HCT116 (cell line): ENCODE measurements at regions not wholly inside any gene's neighbourhood (a gene's known extent, or its start where the extent isn't known, plus 50 kb on each side); places are given as distances from the start of the nearest gene placed in this dataset.

Experiments used
- CEBPB ChIP-seq: IDR thresholded peaks from 2 replicates; pipeline ENCODE4 v1.6.1; 2012; ENCODE audit warnings: low read depth
- CTCF ChIP-seq, 3 experiments: fragments of 200-600 bp in 1 of 3; sonication (generic) in 1 of 3; IDR thresholded peaks in 2 of 3; conservative IDR thresholded peaks in 1 of 3; 2 replicates each; pipeline ENCODE4 v1.5.1; 2012 to 2017; ENCODE audit warnings: low read depth in 2 of 3, low read length in 2 of 3, antibody characterized with exemption in 1 of 3, borderline replicate concordance in 1 of 3, control low read depth in 1 of 3, mild to moderate bottlenecking in 1 of 3, mixed read lengths in 1 of 3, mixed run types in 1 of 3, moderate library complexity in 1 of 3; ENCODE audit not compliant: insufficient read depth in 1 of 3
- EGR1 ChIP-seq: IDR thresholded peaks from 2 replicates; pipeline ENCODE4 v1.6.1; 2012; ENCODE audit warnings: low read depth
- EZH2 ChIP-seq: fragments of 200-600 bp; sonication (generic); IDR thresholded peaks from 2 replicates; pipeline ENCODE4 v1.6.1; 2017; ENCODE audit warnings: antibody characterized with exemption, mixed run types
- EZH2phosphoT487 ChIP-seq: fragments of 200-600 bp; IDR thresholded peaks from 2 replicates; pipeline ENCODE4 v1.6.1; 2018; ENCODE audit warnings: antibody characterized with exemption, borderline replicate concordance
- POLR2A ChIP-seq: IDR thresholded peaks from 2 replicates; pipeline ENCODE4 v1.7.0; 2011; ENCODE audit warnings: borderline replicate concordance; ENCODE audit not compliant: insufficient read depth, insufficient read length; ENCODE audit errors: extremely low read depth
- POLR2AphosphoS5 ChIP-seq: IDR thresholded peaks from 2 replicates; pipeline ENCODE4 v1.6.1; 2011; ENCODE audit warnings: mild to moderate bottlenecking, low read depth, low read length, moderate library complexity
- REST ChIP-seq: IDR thresholded peaks from 2 replicates; pipeline ENCODE4 v1.6.1; 2012; ENCODE audit warnings: low read depth
- SP1 ChIP-seq: IDR thresholded peaks from 2 replicates; pipeline ENCODE4 v1.6.1; 2012; ENCODE audit warnings: low read depth
- SRF ChIP-seq: IDR thresholded peaks from 2 replicates; pipeline ENCODE4 v1.6.1; 2012; ENCODE audit warnings: low read depth
- YY1 ChIP-seq: IDR thresholded peaks from 2 replicates; pipeline ENCODE4 v1.6.1; 2011; ENCODE audit warnings: low read length, low read depth, moderate library complexity, mild to moderate bottlenecking; ENCODE audit not compliant: insufficient replicate concordance; ENCODE audit errors: extremely low read depth
- TF ChIP-seq, protein P1 (sequence below): IDR thresholded peaks from 2 replicates; pipeline ENCODE4 v1.6.1; 2011; ENCODE audit warnings: mild to moderate bottlenecking, low read length, moderate library complexity; ENCODE audit not compliant: insufficient replicate concordance; ENCODE audit errors: extremely low read depth
- TF ChIP-seq, protein P2 (sequence below): IDR thresholded peaks from 2 replicates; pipeline ENCODE4 v1.6.1; 2012

DNA sequence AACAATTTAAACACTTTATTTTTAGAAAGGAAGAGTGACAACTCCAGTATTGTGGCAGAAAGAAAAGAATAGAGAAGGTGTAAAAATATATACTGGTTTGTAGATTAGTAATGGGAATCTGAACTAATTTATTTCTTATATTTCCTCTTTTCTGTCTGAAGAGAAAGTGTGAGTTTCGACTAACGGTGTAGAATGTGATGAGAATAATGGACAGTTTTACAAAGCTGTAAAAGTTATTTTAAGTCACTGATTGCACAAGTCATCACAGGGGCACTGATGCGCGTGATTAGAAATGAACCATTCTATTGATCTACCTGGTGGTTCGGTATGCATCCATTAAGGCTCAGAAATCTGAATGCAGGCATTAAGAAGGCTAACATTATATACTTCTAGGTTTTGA, 158.5 kb upstream of the ATXN7L3B start:
- TF ChIP-seq CTCF (IDR thresholded peaks at IDR 0.05 in 2 of 3, conservative IDR thresholded peaks at IDR 0.05 in 1 of 3; ENCODE audit: borderline replicate concordance in 1 of 3, insufficient read depth in 1 of 3, low read depth in 2 of 3, low read length in 2 of 3) (no peak), POLR2A (no peak), POLR2AphosphoS5 (no peak), EZH2phosphoT487 (no peak), REST (no peak), EGR1 (no peak), SP1 (no peak), CEBPB (no peak), YY1 (no peak), EZH2 (no peak), SRF (no peak)
- TF ChIP-seq, protein P1, sequence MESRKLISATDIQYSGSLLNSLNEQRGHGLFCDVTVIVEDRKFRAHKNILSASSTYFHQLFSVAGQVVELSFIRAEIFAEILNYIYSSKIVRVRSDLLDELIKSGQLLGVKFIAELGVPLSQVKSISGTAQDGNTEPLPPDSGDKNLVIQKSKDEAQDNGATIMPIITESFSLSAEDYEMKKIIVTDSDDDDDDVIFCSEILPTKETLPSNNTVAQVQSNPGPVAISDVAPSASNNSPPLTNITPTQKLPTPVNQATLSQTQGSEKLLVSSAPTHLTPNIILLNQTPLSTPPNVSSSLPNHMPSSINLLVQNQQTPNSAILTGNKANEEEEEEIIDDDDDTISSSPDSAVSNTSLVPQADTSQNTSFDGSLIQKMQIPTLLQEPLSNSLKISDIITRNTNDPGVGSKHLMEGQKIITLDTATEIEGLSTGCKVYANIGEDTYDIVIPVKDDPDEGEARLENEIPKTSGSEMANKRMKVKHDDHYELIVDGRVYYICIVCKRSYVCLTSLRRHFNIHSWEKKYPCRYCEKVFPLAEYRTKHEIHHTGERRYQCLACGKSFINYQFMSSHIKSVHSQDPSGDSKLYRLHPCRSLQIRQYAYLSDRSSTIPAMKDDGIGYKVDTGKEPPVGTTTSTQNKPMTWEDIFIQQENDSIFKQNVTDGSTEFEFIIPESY, result no peak
- TF ChIP-seq, protein P2, sequence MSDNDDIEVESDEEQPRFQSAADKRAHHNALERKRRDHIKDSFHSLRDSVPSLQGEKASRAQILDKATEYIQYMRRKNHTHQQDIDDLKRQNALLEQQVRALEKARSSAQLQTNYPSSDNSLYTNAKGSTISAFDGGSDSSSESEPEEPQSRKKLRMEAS, result no peak
